ENCODE measurements at regions not wholly inside any gene's neighbourhood (a gene's known extent, or its start where the extent isn't known, plus 50 kb on each side); places are given as distances from the start of the nearest gene placed in this dataset.
"Not testable (repeated sequence)": the region's sequence is repeated elsewhere in the genome, so short reads cannot be mapped to it uniquely, and the experiment has no call there.

- no peak for DNase-seq (ENCODE audit: low spot score)
These were observed 942.4 kb upstream of the GYPC start for GRCh38 chr2:125713533-125713932.

- no peak for DNase-seq (ENCODE audit: low spot score)
These were observed 934.8 kb upstream of the GYPC start for GRCh38 chr2:125721072-125721721.

GRCh38 chr2:125730921-125731320 lies 925.0 kb upstream of the GYPC start:
- no peak for DNase-seq (ENCODE audit: low spot score)

- no peak for DNase-seq (ENCODE audit: low spot score)
These were observed 919.7 kb upstream of the GYPC start for GRCh38 chr2:125736306-125736705.

- DNase-seq (ENCODE audit: low spot score) = no peak
These were observed 910.4 kb upstream of the GYPC start for GRCh38 chr2:125745514-125745913.

GRCh38 chr2:125746321-125747164 lies 909.4 kb upstream of the GYPC start:
- no peak for DNase-seq (ENCODE audit: low spot score)

GRCh38 chr2:125747165-125747425 lies 908.9 kb upstream of the GYPC start:
- DNase-seq (ENCODE audit: low spot score) = no peak

- DNase-seq (ENCODE audit: low spot score) = no peak
These were observed 899.5 kb upstream of the GYPC start for GRCh38 chr2:125756431-125756830.

GRCh38 chr2:125796784-125797183 lies 859.2 kb upstream of the GYPC start:
- no peak for DNase-seq (ENCODE audit: low spot score)

GRCh38 chr2:125797192-125797591 lies 858.8 kb upstream of the GYPC start:
- DNase-seq (ENCODE audit: low spot score) = no peak

- no peak for DNase-seq (ENCODE audit: low spot score)
These were observed 833.2 kb upstream of the GYPC start for GRCh38 chr2:125822746-125823145.

GRCh38 chr2:125825781-125826180 lies 830.2 kb upstream of the GYPC start:
- DNase-seq (ENCODE audit: low spot score) = not testable (repeated sequence)

- no peak for DNase-seq (ENCODE audit: low spot score)
These were observed 818.8 kb upstream of the GYPC start for GRCh38 chr2:125837128-125837527.

GRCh38 chr2:125837611-125838010 lies 818.3 kb upstream of the GYPC start:
- no peak for DNase-seq (ENCODE audit: low spot score)

GRCh38 chr2:125839945-125840344 lies 816.0 kb upstream of the GYPC start:
- no peak for DNase-seq (ENCODE audit: low spot score)

- DNase-seq (ENCODE audit: low spot score) = no peak
These were observed 813.9 kb upstream of the GYPC start for GRCh38 chr2:125842041-125842440.

- DNase-seq (ENCODE audit: low spot score) = no peak
These were observed 805.4 kb upstream of the GYPC start for GRCh38 chr2:125850541-125850940.

- DNase-seq (ENCODE audit: low spot score) = no peak
These were observed 803.6 kb upstream of the GYPC start for GRCh38 chr2:125852364-125852763.

GRCh38 chr2:125853626-125854025 lies 802.3 kb upstream of the GYPC start:
- no peak for DNase-seq (ENCODE audit: low spot score)

- no peak for DNase-seq (ENCODE audit: low spot score)
These were observed 800.8 kb upstream of the GYPC start for GRCh38 chr2:125855204-125855603.

- DNase-seq (ENCODE audit: low spot score) = no peak
These were observed 797.8 kb upstream of the GYPC start for GRCh38 chr2:125857971-125858794.

GRCh38 chr2:125861461-125861860 lies 794.5 kb upstream of the GYPC start:
- DNase-seq (ENCODE audit: low spot score) = no peak

- DNase-seq (ENCODE audit: low spot score) = no peak
These were observed 788.0 kb upstream of the GYPC start for GRCh38 chr2:125867908-125868307.

All from HuH-7.5 (cell line).